KMS-11 (cell line): ENCODE measurements at regions not wholly inside any gene's neighbourhood (a gene's known extent, or its start where the extent isn't known, plus 50 kb on each side); places are given as distances from the start of the nearest gene placed in this dataset.

ENCODE experiments used
- H2AFZ ChIP-seq: fragments of 200-600 bp; sonication (generic); 2 replicates; pipeline ENCODE4 v1.6.1; 2016; ENCODE audit warnings: antibody characterized with exemption, mixed run types, low read depth
- H3K27ac ChIP-seq: fragments of 200-600 bp; sonication (generic); 2 replicates; pipeline ENCODE4 v1.6.1; 2016; ENCODE audit warnings: mild to moderate bottlenecking, mixed run types
- H3K27me3 ChIP-seq: fragments of 200-600 bp; sonication (generic); 2 replicates; pipeline ENCODE4 v1.6.1; 2017; ENCODE audit warnings: mild to moderate bottlenecking, low read depth, mixed run types, moderate library complexity; ENCODE audit not compliant: insufficient read depth
- H3K36me3 ChIP-seq: fragments of 200-600 bp; sonication (generic); 2 replicates; pipeline ENCODE4 v1.6.1; 2017; ENCODE audit warnings: mild to moderate bottlenecking, mixed run types; ENCODE audit not compliant: insufficient read depth
- H3K4me1 ChIP-seq: fragments of 200-600 bp; sonication (generic); 2 replicates; pipeline ENCODE4 v1.6.1; 2016; ENCODE audit warnings: mild to moderate bottlenecking, low read depth, mixed run types; ENCODE audit not compliant: poor library complexity, severe bottlenecking
- H3K4me2 ChIP-seq: fragments of 200-600 bp; sonication (generic); 2 replicates; pipeline ENCODE4 v1.7.0; 2016; ENCODE audit warnings: mild to moderate bottlenecking, mixed run types
- H3K4me3 ChIP-seq: fragments of 200-600 bp; sonication (generic); IDR thresholded peaks from 2 replicates; pipeline ENCODE4 v1.6.1; 2017; ENCODE audit warnings: low read depth, low read length, mixed read lengths; ENCODE audit not compliant: insufficient read depth
- H3K79me2 ChIP-seq: fragments of 200-600 bp; sonication (generic); 2 replicates; pipeline ENCODE4 v1.6.1; 2016; ENCODE audit warnings: low read depth, mixed run types; ENCODE audit not compliant: insufficient read depth
- H3K9ac ChIP-seq: fragments of 200-600 bp; sonication (generic); 2 replicates; pipeline ENCODE4 v1.6.1; 2016; ENCODE audit warnings: mild to moderate bottlenecking, mixed run types
- H4K20me1 ChIP-seq: fragments of 200-600 bp; sonication (generic); 2 replicates; pipeline ENCODE4 v1.6.1; 2016; ENCODE audit warnings: mild to moderate bottlenecking, mixed run types; ENCODE audit not compliant: insufficient read depth
- TF ChIP-seq, protein P1 (sequence below): fragments of 200-600 bp; sonication (generic); conservative IDR thresholded peaks from 2 replicates; pipeline ENCODE4 v1.6.1; 2017; ENCODE audit warnings: low read depth, mild to moderate bottlenecking, antibody characterized with exemption, low read length, moderate library complexity, mixed read lengths

DNA sequence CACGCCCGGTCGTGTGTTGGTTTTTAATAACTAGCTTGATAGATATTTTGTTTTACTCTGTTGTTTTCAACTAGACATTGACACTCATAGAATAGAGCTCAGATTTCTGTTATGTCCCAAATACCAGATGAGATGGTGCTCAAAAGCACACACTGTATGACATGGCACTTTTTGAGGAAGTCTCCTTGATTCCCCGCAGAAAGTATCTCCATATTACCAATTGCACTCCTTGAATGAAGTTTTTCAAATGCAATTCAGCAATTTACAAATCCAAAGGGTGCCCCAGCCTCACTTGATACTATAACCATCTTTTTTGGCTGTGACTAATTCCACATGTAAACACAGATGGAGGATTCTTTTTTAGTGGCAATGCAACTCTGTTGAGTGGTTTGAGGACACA lies 92.0 kb upstream of the IGF1R start:
- Histone ChIP-seq H3K79me2 (no peaks in the 10 kb centered on the region), H3K4me2 (no peak overlapping the region), H3K27me3 (no peaks in the 10 kb centered on the region), H4K20me1 (no peaks in the 10 kb centered on the region), H3K36me3 (no peaks in the 10 kb centered on the region), H2AFZ (no peak overlapping the region), H3K4me1 (no peaks in the 10 kb centered on the region), H3K9ac (no peak overlapping the region), H3K27ac (no peak overlapping the region), H3K4me3 (no peak overlapping the region)
- TF ChIP-seq, protein P1, sequence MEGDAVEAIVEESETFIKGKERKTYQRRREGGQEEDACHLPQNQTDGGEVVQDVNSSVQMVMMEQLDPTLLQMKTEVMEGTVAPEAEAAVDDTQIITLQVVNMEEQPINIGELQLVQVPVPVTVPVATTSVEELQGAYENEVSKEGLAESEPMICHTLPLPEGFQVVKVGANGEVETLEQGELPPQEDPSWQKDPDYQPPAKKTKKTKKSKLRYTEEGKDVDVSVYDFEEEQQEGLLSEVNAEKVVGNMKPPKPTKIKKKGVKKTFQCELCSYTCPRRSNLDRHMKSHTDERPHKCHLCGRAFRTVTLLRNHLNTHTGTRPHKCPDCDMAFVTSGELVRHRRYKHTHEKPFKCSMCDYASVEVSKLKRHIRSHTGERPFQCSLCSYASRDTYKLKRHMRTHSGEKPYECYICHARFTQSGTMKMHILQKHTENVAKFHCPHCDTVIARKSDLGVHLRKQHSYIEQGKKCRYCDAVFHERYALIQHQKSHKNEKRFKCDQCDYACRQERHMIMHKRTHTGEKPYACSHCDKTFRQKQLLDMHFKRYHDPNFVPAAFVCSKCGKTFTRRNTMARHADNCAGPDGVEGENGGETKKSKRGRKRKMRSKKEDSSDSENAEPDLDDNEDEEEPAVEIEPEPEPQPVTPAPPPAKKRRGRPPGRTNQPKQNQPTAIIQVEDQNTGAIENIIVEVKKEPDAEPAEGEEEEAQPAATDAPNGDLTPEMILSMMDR, result no peak

- H3K27ac ChIP-seq, result no peak overlapping the region
Observed at GRCh38 chr15:98560338-98560737, 88.0 kb upstream of the IGF1R start.

GRCh38 chr15:98561169-98561941 lies 87.0 kb upstream of the IGF1R start:
- Histone ChIP-seq H3K4me3 (no peak overlapping the region), H3K79me2 (no peaks in the 10 kb centered on the region), H2AFZ (no peak overlapping the region), H3K36me3 (no peaks in the 10 kb centered on the region), H3K27ac (no peak overlapping the region), H3K9ac (no peak overlapping the region), H4K20me1 (no peaks in the 10 kb centered on the region), H3K4me1 (no peaks in the 10 kb centered on the region), H3K27me3 (no peaks in the 10 kb centered on the region), H3K4me2 (no peak overlapping the region)
- TF ChIP-seq, protein P1, result no peak

More at GRCh38 chr15:98560338-98560737, 88.0 kb upstream of the IGF1R start:
- Histone ChIP-seq H3K9ac (no peak overlapping the region), H3K36me3 (no peaks in the 10 kb centered on the region), H3K4me1 (no peaks in the 10 kb centered on the region), H2AFZ (no peak overlapping the region), H3K27me3 (no peaks in the 10 kb centered on the region), H3K79me2 (no peaks in the 10 kb centered on the region), H3K4me2 (no peak overlapping the region), H3K4me3 (no peak overlapping the region), H4K20me1 (no peaks in the 10 kb centered on the region)
- TF ChIP-seq, protein P1, result no peak

DNA sequence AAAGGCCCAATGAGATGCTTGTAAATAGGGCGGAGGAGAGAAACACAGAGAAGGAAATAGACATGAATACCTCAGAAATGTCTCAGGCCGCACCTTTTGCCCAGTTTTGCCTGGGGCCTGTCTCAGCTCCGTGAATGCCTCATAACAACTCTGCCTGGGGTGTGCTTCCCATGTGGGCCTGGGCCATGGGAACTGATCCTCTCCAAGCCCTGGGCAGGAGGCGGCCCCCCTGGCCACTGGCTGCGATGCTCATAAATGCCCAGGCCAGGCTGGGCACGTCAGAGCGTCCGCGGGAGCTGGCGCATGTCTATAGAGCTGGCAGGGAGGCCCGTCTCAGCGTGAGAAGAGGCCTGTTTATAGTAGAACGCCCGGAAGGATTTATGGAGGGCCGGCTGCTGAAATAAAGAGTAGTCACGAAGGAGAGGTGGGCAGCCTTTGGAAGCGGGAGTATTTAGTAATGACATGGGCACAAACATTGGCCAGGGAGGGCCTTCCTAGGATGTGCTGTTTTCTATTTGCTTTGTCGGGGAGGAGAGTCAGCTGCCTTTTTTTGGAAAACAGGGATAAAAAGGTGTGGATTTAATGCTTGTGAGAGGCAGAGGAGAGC lies 85.9 kb upstream of the IGF1R start:
- H3K4me1 ChIP-seq, result no peaks in the 10 kb centered on the region
- H3K4me2 ChIP-seq, result no peak overlapping the region
- H3K4me3 ChIP-seq, result no peak overlapping the region
- TF ChIP-seq, protein P1, result no peak
- no peak overlapping the region for H3K27ac ChIP-seq
- no peaks in the 10 kb centered on the region for H4K20me1 ChIP-seq
- H3K27me3 ChIP-seq, result no peaks in the 10 kb centered on the region
- H2AFZ ChIP-seq, result no peak overlapping the region
- no peaks in the 10 kb centered on the region for H3K79me2 ChIP-seq
- no peaks in the 10 kb centered on the region for H3K36me3 ChIP-seq
- H3K9ac ChIP-seq, result no peak overlapping the region
